ENCODE measurements at regions not wholly inside any gene's neighbourhood (a gene's known extent, or its start where the extent isn't known, plus 50 kb on each side); places are given as distances from the start of the nearest gene placed in this dataset.

DNA sequence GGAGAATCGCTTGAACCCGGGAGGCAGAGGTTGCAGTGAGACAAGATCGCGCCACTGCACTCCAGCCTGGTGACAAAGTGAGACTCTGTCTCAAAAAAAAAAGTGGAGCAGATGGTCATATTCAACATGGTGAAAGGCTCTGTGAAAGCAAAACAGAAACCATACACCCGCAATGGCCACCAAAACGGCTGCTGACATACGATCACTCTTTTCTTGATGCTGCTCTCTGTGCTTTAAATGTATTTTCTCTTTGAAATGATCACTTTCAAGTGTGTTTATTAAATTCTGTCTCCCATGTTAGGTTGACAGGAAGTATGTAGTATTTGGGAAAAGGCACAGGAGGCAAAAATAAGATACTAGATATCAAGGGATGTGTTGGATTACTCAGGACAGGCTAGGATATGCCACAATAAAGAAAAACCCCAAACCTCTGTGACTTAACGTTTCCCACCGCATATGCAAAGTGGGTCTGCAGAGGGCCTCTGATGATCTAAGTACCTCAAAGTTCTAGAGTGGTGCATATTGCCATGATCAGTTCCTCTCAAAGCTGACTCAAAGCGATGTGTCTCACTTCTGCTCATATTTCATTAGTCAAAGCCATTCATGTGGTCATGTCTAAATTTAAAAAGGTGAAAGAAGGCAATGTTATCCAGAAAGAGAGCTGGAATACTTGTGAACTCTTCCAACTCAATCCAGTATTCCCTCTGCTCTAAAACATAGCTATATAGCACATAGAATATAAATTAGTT lies 155.1 kb upstream of the SOX4 start:
- Histone ChIP-seq H3K9me3 (no peaks in the 10 kb centered on the region), H3K4me1 (no peaks in the 10 kb centered on the region), H3K27me3 (replicated peaks; ENCODE audit: control insufficient read depth, insufficient read depth, low read length) (no peaks in the 10 kb centered on the region), H3K36me3 (ENCODE audit: control insufficient read depth, insufficient read depth, low read length) (no peaks in the 10 kb centered on the region), H3K4me3 (ENCODE audit: low read depth, low read length) (no peak overlapping the region)
- H3K9me3 Mint-ChIP-seq (ENCODE audit: unreplicated experiment): no peaks in the 10 kb centered on the region
- BruUV-seq (replicated peaks): no TSS peak
- intact Hi-C loops (cut with micrococcal nuclease; ENCODE audit: unreplicated experiment): no loop called here
- POLR2A ChIA-PET: no interaction called here
- no peak overlapping the region for H3K4me3 Mint-ChIP-seq (ENCODE audit: unreplicated experiment)
- H3K27me3 Mint-ChIP-seq (ENCODE audit: insufficient read depth, unreplicated experiment): no peaks in the 10 kb centered on the region
- DNase-seq: no peak
- H3K36me3 Mint-ChIP-seq (ENCODE audit: insufficient read depth, unreplicated experiment): no peaks in the 10 kb centered on the region
- H3K4me1 Mint-ChIP-seq (ENCODE audit: low read depth, unreplicated experiment): no peaks in the 10 kb centered on the region
- CTCF ChIA-PET: no interaction called here
- H3K27ac Mint-ChIP-seq (ENCODE audit: unreplicated experiment): no peak overlapping the region
- TF ChIP-seq, protein P1, sequence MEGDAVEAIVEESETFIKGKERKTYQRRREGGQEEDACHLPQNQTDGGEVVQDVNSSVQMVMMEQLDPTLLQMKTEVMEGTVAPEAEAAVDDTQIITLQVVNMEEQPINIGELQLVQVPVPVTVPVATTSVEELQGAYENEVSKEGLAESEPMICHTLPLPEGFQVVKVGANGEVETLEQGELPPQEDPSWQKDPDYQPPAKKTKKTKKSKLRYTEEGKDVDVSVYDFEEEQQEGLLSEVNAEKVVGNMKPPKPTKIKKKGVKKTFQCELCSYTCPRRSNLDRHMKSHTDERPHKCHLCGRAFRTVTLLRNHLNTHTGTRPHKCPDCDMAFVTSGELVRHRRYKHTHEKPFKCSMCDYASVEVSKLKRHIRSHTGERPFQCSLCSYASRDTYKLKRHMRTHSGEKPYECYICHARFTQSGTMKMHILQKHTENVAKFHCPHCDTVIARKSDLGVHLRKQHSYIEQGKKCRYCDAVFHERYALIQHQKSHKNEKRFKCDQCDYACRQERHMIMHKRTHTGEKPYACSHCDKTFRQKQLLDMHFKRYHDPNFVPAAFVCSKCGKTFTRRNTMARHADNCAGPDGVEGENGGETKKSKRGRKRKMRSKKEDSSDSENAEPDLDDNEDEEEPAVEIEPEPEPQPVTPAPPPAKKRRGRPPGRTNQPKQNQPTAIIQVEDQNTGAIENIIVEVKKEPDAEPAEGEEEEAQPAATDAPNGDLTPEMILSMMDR (IDR thresholded peaks at IDR 0.05; ENCODE audit: insufficient read depth in 1 of 2, low read depth in 1 of 2, low read length in 1 of 2, severe bottlenecking in 1 of 2, unreplicated experiment in 1 of 2): no peak

- POLR2A ChIA-PET: no interaction called here
- Histone ChIP-seq H3K36me3 (ENCODE audit: control insufficient read depth, insufficient read depth, low read length) (no peaks in the 10 kb centered on the region), H3K9me3 (no peaks in the 10 kb centered on the region), H3K4me1 (no peaks in the 10 kb centered on the region), H3K4me3 (ENCODE audit: low read depth, low read length) (no peak overlapping the region), H3K27me3 (replicated peaks; ENCODE audit: control insufficient read depth, insufficient read depth, low read length) (no peaks in the 10 kb centered on the region)
- H3K4me3 Mint-ChIP-seq (ENCODE audit: unreplicated experiment): no peak overlapping the region
- TF ChIP-seq, protein P1 (IDR thresholded peaks at IDR 0.05; ENCODE audit: insufficient read depth in 1 of 2, low read depth in 1 of 2, low read length in 1 of 2, severe bottlenecking in 1 of 2, unreplicated experiment in 1 of 2): no peak
- H3K27ac Mint-ChIP-seq (ENCODE audit: unreplicated experiment): no peak overlapping the region
- CTCF ChIA-PET: no interaction called here
- BruUV-seq (replicated peaks): no TSS peak
- H3K36me3 Mint-ChIP-seq (ENCODE audit: insufficient read depth, unreplicated experiment): no peaks in the 10 kb centered on the region
- DNase-seq: no peak
- intact Hi-C loops (cut with micrococcal nuclease; ENCODE audit: unreplicated experiment): no loop called here
- H3K27me3 Mint-ChIP-seq (ENCODE audit: insufficient read depth, unreplicated experiment): no peaks in the 10 kb centered on the region
- no peaks in the 10 kb centered on the region for H3K4me1 Mint-ChIP-seq (ENCODE audit: low read depth, unreplicated experiment)
- H3K9me3 Mint-ChIP-seq (ENCODE audit: unreplicated experiment): no peaks in the 10 kb centered on the region
Observed at GRCh38 chr6:21438986-21439352, 154.6 kb upstream of the SOX4 start.

DNA sequence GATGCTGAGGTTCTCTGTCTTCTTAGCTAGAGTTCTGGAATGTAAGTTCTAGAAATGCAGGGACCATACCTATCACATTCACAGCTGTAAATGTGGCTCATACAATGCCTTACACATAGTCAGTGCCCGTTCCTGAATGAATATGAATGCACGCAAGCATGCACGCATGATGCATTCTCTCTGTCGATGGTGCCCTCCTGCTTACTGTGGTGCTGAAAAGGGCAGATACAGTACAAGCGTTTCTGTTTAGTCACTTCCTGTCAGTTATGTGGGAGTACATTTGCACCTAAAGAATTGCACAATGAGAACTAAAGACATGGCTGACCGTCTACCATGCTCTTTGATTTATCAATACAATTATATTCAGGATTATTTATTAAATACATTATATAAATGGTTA lies 152.2 kb upstream of the SOX4 start:
- CTCF ChIA-PET: no interaction called here
- Histone ChIP-seq H3K4me3 (ENCODE audit: low read depth, low read length) (no peak overlapping the region), H3K36me3 (ENCODE audit: control insufficient read depth, insufficient read depth, low read length) (no peaks in the 10 kb centered on the region), H3K9me3 (no peaks in the 10 kb centered on the region), H3K27me3 (replicated peaks; ENCODE audit: control insufficient read depth, insufficient read depth, low read length) (no peaks in the 10 kb centered on the region), H3K4me1 (no peaks in the 10 kb centered on the region)
- Mint-ChIP-seq H3K4me1 (ENCODE audit: low read depth, unreplicated experiment) (no peaks in the 10 kb centered on the region), H3K4me3 (ENCODE audit: unreplicated experiment) (no peak overlapping the region), H3K9me3 (ENCODE audit: unreplicated experiment) (no peaks in the 10 kb centered on the region), H3K36me3 (ENCODE audit: insufficient read depth, unreplicated experiment) (no peaks in the 10 kb centered on the region), H3K27ac (ENCODE audit: unreplicated experiment) (no peak overlapping the region), H3K27me3 (ENCODE audit: insufficient read depth, unreplicated experiment) (no peaks in the 10 kb centered on the region)
- no peak for DNase-seq
- TF ChIP-seq, protein P1 (IDR thresholded peaks at IDR 0.05; ENCODE audit: insufficient read depth in 1 of 2, low read depth in 1 of 2, low read length in 1 of 2, severe bottlenecking in 1 of 2, unreplicated experiment in 1 of 2): no peak
- POLR2A ChIA-PET: no interaction called here
- no TSS peak for BruUV-seq (replicated peaks)
- intact Hi-C loops (cut with micrococcal nuclease; ENCODE audit: unreplicated experiment): no loop called here
